ENCODE measurements at regions not wholly inside any gene's neighbourhood (a gene's known extent, or its start where the extent isn't known, plus 50 kb on each side); places are given as distances from the start of the nearest gene placed in this dataset.

- TF ChIP-seq EZH2phosphoT487 (conservative IDR thresholded peaks at IDR 0.05; ENCODE audit: low read length) (no peak), CTCF (IDR thresholded peaks at IDR 0.05; ENCODE audit: insufficient read depth, low read length, poor library complexity, severe bottlenecking) (no peak)
Observed at GRCh38 chr17:77297693-77298666, 157.2 kb downstream of the SEC14L1 start.
